Right hindlimb (tissue), 1 donor: ENCODE measurements at regions not wholly inside any gene's neighbourhood (a gene's known extent, or its start where the extent isn't known, plus 50 kb on each side); places are given as distances from the start of the nearest gene placed in this dataset.

Experiments used
- DNase-seq: peaks from one replicate; pipeline ENCODE4 v3.0.0-alpha.2; 2018

GRCh38 chr13:108156749-108157148 lies 58.6 kb downstream of the LIG4 start:
- no peak for DNase-seq

GRCh38 chr13:108155185-108156106 lies 59.9 kb downstream of the LIG4 start:
- peak; percentile 36 for DNase-seq

GRCh38 chr13:108154421-108154858 lies 60.9 kb downstream of the LIG4 start:
- no peak for DNase-seq

GRCh38 chr13:108146642-108147041 lies 68.7 kb downstream of the LIG4 start:
- no peak for DNase-seq

- no peak for DNase-seq
Observed at GRCh38 chr13:108142702-108143436, 72.5 kb downstream of the LIG4 start.

GRCh38 chr13:108137176-108137575 lies 78.2 kb downstream of the LIG4 start:
- no peak for DNase-seq

- no peak for DNase-seq
Observed at GRCh38 chr13:108127406-108127805, 87.9 kb downstream of the LIG4 start.

- DNase-seq = no peak
Observed at GRCh38 chr13:108126056-108126455, 89.3 kb downstream of the LIG4 start.

GRCh38 chr13:108121406-108121805 lies 93.9 kb downstream of the LIG4 start:
- no peak for DNase-seq

GRCh38 chr13:108120856-108121255 lies 94.5 kb downstream of the LIG4 start:
- DNase-seq = no peak

GRCh38 chr13:108120302-108120701 lies 95.0 kb downstream of the LIG4 start:
- DNase-seq = no peak

GRCh38 chr13:108115738-108116137 lies 99.6 kb downstream of the LIG4 start:
- no peak for DNase-seq

- DNase-seq = no peak
Observed at GRCh38 chr13:108113407-108113806, 101.9 kb downstream of the LIG4 start.

- DNase-seq = no peak
Observed at GRCh38 chr13:108104736-108105135, 110.6 kb downstream of the LIG4 start.

- no peak for DNase-seq
Observed at GRCh38 chr13:108102771-108103170, 112.6 kb downstream of the LIG4 start.

GRCh38 chr13:108096301-108096915 lies 118.9 kb downstream of the LIG4 start:
- no peak for DNase-seq

GRCh38 chr13:108095036-108095435 lies 120.3 kb downstream of the LIG4 start:
- DNase-seq = no peak

GRCh38 chr13:108093616-108094015 lies 121.7 kb downstream of the LIG4 start:
- no peak for DNase-seq

GRCh38 chr13:108087810-108088209 lies 127.5 kb downstream of the LIG4 start:
- DNase-seq = no peak

GRCh38 chr13:108086678-108087077 lies 128.7 kb downstream of the LIG4 start:
- no peak for DNase-seq

GRCh38 chr13:108084840-108085239 lies 130.5 kb downstream of the LIG4 start:
- DNase-seq = no peak

GRCh38 chr13:108083056-108083455 lies 132.3 kb downstream of the LIG4 start:
- DNase-seq = no peak

GRCh38 chr13:108082481-108082880 lies 132.9 kb downstream of the LIG4 start:
- no peak for DNase-seq

- no peak for DNase-seq
Observed at GRCh38 chr13:108077284-108077683, 138.1 kb downstream of the LIG4 start.
